GM18517 (cell line): ENCODE measurements at regions not wholly inside any gene's neighbourhood (a gene's known extent, or its start where the extent isn't known, plus 50 kb on each side); places are given as distances from the start of the nearest gene placed in this dataset.
"Not testable (repeated sequence)": the region's sequence is repeated elsewhere in the genome, so short reads cannot be mapped to it uniquely, and the experiment has no call there.

Experiments
- ATAC-seq: cut with Tn5 transposase; IDR thresholded peaks from one replicate; pipeline ENCODE4 v1.9.1; 2021; ENCODE audit warnings: mild to moderate bottlenecking, moderate library complexity; ENCODE audit not compliant: unreplicated experiment

DNA sequence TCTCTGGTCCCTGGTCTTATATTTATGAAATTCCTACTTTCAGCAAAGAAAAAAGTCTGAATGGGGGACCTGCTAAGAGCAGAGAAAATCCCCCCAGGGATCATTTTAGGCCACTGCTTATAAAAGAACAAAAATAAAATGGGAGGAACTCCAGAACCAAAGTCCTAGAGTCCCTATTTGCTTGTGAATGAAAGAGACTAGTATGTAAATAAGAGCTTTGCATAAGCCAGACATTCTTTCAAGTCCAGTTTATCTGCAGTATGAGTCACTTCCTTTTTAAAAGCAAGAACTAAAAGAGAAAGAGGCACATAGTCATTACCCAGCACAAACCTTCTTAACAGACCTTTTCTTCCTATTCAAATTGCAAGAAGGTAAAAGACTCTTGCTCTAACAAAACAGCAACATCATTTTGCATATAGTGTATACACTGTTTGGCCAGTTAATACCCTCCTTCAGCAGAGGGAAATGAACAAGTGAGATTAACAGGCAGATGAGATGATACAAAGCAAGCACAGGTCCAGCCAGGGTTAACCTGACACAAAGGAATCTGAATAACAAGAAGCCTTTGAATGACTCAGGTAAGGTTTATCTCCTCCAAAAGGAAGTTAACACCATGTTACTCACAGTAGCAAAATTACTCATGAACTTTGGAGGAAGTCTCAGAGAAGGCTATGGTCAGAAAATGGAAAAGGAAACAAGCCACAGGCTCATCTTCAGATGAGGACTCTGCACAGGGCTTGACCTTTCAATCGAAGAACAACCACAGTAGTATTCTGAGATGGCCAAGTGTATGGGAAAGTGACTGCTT lies 87.3 kb downstream of the PHLDA1 start:
- peak; percentile 99 for ATAC-seq

DNA sequence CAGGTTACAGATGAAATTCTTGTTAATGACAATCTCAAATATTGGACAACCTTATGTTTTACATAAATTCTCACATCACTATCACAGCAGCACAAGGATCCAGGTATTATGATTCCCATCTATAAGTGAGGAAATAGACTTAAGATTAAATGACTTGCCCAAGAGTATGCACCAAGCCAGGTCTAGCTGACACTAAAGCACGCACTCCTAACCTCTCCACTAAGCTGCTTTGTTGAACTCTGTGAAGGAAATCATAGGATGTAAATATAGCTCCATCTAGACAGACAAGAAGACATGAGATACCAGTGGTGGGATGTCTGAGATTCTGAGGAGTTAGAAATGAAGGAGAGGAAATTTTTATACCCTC lies 87.9 kb downstream of the PHLDA1 start:
- ATAC-seq: no peak

DNA sequence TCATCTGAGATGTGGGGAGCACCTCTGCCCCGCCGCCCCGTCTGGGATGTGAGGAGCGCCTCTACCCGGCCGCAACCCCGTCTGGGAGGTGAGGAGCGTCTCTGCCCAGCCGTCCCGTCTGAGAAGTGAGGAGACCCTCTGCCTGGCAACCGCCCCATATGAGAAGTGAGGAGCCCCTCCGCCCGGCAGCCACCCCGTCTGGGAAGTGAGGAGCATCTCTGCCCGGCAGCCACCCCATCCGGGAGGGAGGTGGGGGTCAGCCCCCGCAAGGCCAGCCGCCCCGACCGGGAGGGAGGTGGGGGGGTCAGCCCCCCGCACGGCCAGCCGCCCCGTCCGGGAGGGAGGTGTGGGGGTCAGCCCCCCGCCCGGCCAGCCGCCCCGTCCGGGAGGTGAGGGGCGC lies 89.9 kb downstream of the PHLDA1 start:
- not testable (repeated sequence) for ATAC-seq

DNA sequence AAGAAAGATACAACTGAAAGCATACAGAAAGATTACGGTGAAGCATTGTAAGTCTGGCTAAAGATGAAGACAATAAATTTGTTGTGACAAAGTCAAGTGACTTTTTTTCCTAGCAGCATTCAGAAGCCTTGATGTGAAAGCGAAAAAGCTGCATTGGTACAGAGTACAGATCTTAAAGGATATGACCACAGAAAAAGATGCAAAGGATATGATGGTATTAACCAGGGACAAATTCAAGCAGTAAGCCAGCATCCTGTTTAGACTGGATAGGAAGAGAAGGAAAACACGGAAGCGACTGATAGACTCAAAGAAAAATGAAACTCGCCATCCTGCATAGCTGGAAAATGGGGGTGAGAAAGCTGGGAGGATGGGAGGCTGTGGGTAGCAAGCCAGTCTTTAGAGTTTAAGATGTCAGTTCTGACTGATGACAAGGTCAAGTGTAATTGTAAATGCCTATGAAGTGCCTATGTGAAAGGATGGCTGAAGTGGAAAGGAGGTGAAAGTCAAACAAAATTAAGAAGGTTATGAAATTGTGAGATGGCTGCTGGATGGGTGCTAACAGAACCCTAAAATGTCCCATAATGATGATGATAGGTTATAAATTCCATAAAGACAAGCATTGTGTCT lies 92.4 kb downstream of the PHLDA1 start:
- no peak for ATAC-seq

DNA sequence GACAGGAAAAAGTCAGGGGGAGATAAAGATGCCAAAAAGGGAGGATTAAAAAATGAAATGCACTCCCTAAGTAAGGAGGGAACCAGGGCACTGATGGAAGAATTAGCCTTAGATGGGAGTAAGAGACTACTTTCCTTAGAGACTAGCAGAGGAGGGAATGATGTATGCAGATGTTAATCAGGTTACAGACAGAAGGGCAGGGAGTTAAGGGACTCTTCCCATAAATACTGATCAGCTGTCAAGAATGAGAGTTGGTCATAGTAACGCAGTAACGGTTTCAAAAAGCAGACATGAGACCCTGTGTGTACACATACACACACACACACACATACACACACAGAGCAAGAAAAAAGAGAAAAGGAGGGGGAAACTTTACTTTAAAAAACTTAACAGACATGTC lies 93.4 kb downstream of the PHLDA1 start:
- ATAC-seq: no peak

DNA sequence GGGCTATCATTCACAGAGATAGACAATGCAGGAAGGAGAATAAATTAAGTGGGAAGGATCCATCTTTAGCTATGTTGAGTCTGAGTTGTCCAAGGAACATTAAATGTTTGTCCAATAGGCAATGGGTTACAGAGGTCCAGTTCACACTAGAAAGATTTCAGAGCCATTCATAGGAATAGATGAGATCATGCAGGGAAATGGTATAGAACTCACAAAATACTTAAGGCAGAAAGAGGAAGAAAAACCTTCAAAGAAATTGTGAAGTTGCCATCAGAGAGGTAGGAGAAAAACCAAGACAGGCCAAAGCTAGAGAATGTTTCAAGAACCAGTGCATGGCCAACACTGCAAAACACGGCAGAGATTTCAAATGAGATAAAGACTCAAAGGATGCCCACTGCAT lies 94.1 kb downstream of the PHLDA1 start:
- no peak for ATAC-seq

DNA sequence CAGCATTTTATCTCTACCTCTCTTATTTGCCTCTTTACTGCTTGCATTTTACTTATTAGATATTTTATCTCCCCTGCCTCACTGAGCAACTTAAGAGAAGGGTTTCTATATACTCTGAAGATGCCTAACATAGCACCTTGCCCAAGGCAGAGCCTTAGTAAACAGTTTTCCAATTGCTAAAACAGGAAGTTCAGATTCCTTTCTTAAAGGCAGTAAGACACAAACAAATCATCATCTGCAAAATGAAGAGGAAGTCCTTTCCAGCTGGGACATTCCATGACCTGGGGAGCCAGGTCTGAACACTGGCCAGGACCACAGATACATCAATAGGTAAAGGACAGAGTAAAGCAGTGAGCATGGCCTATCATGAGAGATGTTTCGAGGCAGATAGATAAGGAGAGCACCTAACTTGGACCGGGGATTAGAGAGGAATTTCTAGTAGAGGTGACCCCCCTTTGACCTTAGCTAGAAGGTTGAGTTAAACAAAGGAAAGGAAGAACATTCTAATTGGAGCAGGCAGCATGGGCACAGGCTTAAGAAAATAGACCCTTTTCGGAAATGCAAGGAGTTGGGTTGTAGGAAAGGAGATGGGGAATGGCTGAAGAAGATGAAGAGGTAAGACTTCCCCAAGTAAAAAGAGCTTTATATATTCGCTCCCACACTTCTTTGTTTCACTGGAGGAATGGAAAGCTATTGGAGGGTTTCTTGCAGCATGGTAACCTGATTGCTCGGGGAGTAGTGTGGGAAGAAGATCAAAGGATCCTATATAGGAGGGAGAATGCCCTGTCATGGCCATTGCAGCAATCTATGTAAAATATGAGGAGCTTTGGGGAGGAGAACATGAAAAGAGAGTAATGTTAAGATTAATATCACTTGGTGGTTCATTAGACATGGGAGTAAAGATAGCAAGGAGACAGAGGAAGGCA lies 94.8 kb downstream of the PHLDA1 start:
- no peak for ATAC-seq

DNA sequence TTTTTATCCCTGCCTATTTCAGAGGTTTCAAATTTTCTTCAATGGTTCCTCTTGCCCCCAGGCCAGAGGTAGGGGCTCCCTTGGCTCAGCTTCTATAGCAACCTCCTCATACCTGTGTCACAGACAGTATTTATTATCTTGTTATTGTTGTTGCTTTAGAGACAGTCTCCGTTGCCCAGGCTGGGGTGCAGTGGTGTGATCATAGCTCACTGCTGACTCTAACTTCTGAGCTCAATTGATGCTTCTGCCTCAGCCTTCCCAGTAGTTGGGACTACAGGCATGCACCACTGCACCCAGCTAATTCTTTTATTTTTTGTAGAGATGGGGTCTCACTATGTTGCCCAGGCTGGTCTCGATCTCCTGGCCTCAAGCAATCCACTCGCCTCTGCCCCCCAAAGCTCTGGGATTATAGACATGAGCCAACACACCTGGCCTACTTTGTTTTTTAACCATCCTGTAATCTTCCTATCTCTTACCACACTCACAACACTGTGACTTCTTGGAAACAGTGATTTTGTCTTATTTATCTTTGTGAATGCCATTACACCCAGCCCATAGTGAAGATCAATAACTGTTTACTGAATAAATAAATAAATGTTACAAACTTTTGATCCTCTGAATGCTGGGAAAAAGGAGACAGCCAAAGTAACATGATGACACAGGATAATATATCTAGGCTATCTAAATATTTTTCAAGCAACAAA lies 95.9 kb downstream of the PHLDA1 start:
- ATAC-seq: no peak

DNA sequence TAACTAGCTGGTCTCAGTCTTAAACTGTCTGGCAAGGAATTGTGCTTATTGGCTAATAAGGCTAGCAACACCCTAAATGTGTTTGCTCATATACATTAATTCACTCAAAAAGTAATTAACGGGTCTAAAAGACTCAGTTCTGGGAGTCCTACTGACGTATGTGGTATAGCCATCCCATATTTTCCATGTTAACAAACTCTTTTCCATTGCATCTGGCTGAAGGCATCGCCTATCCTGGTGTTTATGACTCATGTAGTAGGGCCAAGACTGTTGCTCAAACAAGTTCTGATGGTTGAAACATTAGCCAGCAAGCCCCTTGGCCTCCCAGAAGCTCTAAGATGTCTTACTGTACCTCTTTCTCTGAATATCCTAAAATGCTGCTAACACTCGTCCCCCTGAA lies 98.5 kb downstream of the PHLDA1 start:
- ATAC-seq: no peak

DNA sequence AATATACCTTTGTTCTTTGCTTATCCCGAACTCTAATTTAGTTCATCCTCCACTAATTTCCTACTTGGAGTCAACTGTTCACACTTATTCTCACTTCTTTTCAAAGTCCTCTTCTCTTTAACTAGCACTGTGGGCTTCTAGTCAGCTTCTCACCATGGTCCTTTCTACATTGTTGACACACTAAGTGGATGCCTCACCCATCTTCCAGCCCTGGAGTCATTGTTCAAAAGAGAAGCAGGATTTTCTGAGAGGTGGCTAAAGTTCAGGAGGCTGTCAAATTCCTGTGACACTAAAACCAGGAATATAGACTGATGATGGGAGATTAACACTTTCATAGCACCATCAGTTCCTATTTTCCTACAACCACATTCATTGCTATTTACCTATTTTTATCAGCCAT lies 99.3 kb downstream of the PHLDA1 start:
- ATAC-seq: no peak

DNA sequence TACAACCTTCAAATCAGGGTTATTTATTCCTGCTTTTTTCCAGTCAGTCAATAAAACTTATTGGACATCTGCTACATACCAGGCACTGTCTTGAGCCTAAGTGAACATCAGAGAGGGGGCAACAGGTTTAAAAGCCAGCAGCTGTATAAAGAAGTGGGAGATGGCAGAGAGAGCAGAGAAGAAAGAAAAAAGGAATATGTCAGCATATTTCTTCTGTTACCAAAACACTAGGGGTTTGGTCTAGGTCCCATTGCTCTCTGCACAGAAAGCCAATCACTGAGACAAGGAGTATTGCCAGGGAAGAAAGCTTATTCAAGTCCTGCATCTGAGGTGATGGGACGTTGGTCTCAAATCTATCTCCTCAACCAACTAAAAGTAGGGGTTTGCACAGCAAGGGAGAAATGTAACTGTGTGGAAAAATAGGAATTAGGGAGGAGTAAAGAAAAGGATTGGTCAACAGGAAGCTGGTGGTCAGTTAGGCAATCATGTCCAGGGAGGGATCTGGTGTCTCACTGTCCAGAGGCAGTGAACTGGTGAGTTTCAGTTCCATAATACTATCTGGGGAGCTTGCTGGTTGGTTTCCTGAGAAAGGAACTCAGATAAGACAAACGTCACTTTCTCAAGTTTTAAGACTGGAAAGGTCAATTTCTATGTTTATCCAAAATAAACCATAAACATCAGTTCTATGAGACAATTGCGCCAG lies 107.5 kb downstream of the PHLDA1 start:
- ATAC-seq: no peak

DNA sequence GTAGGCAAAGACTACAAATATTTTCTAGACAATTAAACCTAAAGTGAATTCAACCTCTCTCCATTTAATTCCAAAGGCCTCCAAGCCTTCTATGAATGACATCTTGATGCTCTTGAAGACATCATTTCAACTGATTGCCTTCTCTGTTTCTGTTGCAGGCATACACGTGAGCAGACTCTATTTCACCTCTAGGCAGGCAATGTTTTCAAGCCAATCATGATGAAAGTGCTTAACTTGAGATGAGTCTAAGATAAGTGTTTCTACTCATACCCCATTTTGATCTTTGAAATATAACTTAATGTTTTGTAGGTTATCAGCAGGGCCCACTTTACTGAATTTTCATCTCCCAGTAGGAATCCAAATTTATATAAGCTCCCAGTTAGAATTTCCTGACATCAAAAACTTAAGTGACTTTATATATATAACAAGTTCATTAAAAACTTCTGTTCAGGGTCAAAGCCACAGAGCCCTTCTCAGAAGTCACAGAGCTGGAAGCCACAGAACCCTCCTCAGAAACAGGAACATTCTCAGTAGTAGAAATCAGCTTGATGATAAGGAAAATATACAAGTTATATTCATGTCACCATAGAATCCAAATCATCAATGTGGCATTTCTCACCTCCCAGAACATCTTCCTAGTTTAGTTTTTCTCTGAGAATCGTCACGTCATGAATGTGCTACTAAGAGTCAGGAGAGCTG lies 108.5 kb downstream of the PHLDA1 start:
- no peak for ATAC-seq

DNA sequence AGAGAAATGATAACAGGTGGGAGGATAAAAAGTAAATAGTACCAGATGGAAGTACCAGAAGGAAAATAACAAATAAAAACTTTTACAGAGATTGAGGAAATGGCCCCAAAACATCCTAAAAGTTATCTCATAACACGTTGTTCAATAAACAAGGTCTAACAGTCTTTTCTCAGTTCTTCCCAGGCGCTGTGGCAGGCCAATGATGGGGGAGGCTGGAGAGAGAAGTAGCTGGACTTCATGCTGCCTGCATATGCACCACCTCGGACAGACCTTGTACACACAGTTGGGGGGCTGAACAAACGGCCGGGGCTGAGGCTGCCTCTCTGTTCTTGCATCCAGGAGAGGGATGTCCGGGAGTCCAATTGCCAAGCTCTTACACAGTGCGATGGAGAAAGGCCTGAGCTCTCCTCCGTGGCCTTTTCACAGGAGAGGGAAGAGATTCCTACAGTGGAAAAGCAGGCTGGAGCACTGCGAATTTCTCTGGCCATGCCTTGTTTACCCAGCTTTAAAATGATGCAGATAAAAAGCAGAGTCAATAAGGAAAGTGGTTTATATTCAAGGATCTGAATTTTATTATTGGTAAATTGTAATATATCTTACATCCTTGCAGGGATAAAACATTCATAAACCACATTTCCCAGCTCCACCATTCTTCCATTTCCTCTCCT lies 109.8 kb downstream of the PHLDA1 start:
- no peak for ATAC-seq

DNA sequence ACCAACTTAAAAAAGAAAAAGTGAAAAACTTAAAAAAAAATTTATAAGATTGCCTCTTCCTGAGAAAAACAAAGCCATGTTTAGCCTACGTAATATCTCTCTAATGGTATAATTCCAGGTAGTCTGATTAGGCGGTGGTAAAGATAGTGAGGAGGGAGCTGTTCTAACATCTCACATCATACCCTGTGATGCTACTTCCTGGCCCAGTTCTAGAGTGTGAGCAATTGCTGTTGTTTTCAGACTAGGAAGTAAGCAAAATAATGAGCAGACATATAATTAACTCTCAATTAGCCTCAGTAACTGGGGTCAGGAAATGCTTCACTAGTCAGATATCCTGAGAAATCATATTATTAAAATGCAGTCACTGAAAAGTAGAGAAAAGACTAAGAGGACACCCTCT lies 113.9 kb downstream of the PHLDA1 start:
- no peak for ATAC-seq

DNA sequence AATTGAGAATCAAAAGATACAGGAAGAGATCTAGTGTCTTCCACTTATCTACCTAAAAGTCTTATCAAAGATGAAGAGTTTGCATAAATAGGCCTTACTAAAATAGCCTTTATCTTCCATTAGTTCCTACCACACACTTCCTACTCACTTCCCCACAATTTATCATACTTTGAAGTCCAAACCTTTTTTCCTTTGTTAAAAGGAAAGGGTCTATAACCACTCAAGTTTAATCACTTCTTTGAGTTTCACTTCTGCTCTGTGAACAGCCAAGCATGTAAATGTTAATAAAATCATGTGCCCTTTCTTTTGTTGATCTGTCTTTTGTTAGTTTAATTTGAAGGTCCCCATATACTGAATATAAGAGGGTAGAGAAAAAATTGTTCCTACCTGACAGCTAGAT lies 114.5 kb downstream of the PHLDA1 start:
- ATAC-seq: peak; percentile 80

DNA sequence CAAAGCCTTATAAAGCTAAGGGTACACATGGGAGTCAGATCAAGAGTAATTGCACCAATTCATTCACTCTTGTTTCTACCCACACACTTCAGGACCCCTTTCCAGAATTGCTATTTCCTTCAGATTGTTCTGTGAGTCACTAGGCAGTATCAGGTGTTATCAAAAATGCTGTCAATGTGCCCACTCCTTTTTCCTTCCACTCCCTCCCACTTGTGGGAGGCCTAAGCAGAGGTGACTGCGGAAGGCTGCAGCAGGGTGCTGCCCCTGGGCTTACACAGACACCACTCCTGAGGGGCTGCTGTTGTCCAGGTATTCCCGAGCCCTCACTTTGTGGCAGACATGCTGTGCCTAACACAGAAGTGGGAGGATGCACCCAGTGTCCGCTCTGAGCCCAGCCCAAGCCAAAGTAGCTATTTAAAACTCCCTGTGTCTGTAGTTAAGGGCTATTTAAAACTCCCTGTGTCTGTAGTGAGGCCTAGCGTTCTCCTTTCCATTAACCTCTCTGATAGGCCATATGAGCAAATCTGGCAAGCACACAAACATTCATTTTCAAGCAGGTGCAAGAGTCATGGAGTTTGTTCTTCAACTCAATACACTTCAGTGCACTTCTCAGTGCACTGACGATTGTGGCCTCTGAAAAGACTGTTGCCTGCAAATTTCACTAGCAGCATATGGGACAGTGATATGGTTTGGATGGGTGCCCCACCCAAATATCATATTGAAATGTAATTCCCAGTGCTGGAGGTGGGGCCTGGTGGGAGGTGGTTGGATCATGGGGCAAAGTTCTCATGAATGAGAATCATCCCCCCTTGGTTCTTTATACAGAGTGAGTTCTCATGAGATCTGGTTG lies 117.8 kb downstream of the PHLDA1 start:
- ATAC-seq: no peak

DNA sequence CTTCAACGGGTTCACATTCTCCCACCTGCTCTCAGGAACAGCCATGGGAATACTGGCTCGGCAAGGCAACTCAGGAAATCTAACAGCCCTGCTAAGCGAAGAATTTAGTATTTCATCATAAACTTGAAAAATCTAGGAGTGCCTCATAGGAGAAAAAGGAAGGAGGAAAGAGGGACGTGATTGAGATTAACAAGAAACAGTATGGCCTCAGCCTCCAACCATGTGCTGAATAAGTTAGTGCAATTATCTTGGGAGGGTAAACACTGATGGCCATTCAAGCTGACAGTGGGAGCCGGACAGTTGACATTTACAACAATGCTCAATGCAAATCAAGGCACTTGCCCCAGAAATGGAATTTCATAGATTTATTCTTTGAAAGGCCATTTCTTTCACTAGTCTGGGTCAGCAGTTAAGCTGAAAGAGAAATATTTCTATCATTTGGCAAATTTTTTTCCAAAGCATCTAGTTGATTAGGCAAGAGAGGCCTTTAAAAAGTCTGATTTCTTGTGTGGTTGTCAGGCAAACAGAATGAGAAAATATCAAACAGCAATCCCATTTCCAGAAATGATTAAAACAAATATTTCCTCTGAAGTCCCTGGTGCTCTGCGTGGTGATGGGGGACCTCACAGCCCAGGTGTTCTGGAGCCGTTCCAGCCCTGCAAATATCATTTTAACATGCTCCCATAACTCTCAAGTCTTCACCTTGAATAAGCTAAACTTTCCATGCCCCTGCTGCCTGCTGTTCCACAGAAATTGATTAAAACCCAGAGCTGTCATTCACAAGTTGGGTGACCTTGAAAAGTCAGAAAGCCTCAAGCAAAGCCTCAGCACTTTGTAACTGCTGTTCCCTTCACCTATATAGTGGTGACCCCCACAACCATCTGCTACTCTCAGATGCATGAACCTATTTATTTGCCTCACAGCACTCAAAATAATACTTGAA lies 121.6 kb downstream of the PHLDA1 start:
- ATAC-seq: no peak
